ENCODE measurements at regions not wholly inside any gene's neighbourhood (a gene's known extent, or its start where the extent isn't known, plus 50 kb on each side); places are given as distances from the start of the nearest gene placed in this dataset.

DNA sequence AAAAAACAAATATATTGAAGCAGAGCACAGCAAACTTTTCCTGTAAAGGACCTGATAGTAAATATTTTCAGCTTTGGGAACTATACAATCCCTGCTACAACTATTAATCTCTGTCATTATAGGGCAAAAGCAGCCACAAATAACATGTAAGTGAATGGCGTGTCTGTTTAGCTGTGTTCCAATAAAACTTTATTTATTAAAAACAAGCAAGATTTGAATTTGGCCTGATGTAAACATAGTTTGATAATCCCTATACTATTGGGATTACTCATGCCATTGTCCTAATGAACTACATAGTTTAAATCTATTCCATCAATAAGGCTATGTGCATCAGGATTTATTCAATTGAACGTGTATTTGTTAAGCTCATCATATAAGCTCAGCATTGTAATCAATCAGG is 286.8 kb upstream of the CNTN6 start:
- Mint-ChIP-seq H3K27me3 (ENCODE audit: unreplicated experiment) (no peaks in the 10 kb centered on the region), H3K4me3 (ENCODE audit: low read depth, unreplicated experiment) (no peak overlapping the region), H3K27ac (ENCODE audit: unreplicated experiment) (no peak overlapping the region), H3K36me3 (ENCODE audit: insufficient read depth, unreplicated experiment) (no peaks in the 10 kb centered on the region), H3K4me1 (ENCODE audit: low read depth, unreplicated experiment) (no peaks in the 10 kb centered on the region), H3K9me3 (ENCODE audit: low read depth, unreplicated experiment) (peaks cover 2% of the 10 kb centered on the region)
- TF ChIP-seq, protein P1, sequence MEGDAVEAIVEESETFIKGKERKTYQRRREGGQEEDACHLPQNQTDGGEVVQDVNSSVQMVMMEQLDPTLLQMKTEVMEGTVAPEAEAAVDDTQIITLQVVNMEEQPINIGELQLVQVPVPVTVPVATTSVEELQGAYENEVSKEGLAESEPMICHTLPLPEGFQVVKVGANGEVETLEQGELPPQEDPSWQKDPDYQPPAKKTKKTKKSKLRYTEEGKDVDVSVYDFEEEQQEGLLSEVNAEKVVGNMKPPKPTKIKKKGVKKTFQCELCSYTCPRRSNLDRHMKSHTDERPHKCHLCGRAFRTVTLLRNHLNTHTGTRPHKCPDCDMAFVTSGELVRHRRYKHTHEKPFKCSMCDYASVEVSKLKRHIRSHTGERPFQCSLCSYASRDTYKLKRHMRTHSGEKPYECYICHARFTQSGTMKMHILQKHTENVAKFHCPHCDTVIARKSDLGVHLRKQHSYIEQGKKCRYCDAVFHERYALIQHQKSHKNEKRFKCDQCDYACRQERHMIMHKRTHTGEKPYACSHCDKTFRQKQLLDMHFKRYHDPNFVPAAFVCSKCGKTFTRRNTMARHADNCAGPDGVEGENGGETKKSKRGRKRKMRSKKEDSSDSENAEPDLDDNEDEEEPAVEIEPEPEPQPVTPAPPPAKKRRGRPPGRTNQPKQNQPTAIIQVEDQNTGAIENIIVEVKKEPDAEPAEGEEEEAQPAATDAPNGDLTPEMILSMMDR (IDR thresholded peaks at IDR 0.05; ENCODE audit: unreplicated experiment): no peak
- no TSS peak for BruUV-seq (replicated peaks)
- intact Hi-C loops (cut with micrococcal nuclease; ENCODE audit: unreplicated experiment): no loop called here
- CTCF ChIA-PET: no interaction called here
- no peak for DNase-seq

- CTCF ChIA-PET: no interaction called here
- Mint-ChIP-seq H3K27me3 (ENCODE audit: unreplicated experiment) (no peaks in the 10 kb centered on the region), H3K4me3 (ENCODE audit: low read depth, unreplicated experiment) (no peak overlapping the region), H3K4me1 (ENCODE audit: low read depth, unreplicated experiment) (no peaks in the 10 kb centered on the region), H3K9me3 (ENCODE audit: low read depth, unreplicated experiment) (peaks cover 11% of the 10 kb centered on the region), H3K36me3 (ENCODE audit: insufficient read depth, unreplicated experiment) (no peaks in the 10 kb centered on the region), H3K27ac (ENCODE audit: unreplicated experiment) (no peak overlapping the region)
- no TSS peak for BruUV-seq (replicated peaks)
- no peak for DNase-seq
- intact Hi-C loops (cut with micrococcal nuclease; ENCODE audit: unreplicated experiment): no loop called here
- TF ChIP-seq, protein P1 (IDR thresholded peaks at IDR 0.05; ENCODE audit: unreplicated experiment): no peak
These were observed 276.2 kb upstream of the CNTN6 start for GRCh38 chr3:816605-817004.

DNA sequence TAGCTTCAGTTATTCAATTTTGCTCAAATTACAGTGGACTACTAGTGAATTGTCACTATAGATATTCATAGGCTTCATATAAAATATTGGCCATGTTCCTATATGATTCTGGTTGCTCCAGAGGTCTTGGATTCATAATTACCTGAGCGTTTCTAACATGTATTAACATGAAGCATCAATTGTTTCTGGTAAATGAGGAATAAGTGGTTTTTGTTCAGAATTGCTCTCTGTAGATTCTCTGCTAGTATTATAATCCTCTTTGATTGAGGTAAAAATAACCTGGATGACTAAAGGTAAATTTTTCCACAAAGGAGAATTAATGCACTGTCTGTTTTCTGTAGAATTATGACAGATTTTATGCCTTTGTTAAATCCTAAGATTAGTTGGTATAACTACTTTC is 258.1 kb upstream of the CNTN6 start:
- H3K4me1 Mint-ChIP-seq (ENCODE audit: low read depth, unreplicated experiment): peaks cover 21% of the 10 kb centered on the region
- peaks cover 5% of the 10 kb centered on the region for H3K9me3 Mint-ChIP-seq (ENCODE audit: low read depth, unreplicated experiment)
- intact Hi-C loops (cut with micrococcal nuclease; ENCODE audit: unreplicated experiment): no loop called here
- DNase-seq: no peak
- H3K27me3 Mint-ChIP-seq (ENCODE audit: unreplicated experiment): no peaks in the 10 kb centered on the region
- no peaks in the 10 kb centered on the region for H3K36me3 Mint-ChIP-seq (ENCODE audit: insufficient read depth, unreplicated experiment)
- no peak overlapping the region for H3K27ac Mint-ChIP-seq (ENCODE audit: unreplicated experiment)
- H3K4me3 Mint-ChIP-seq (ENCODE audit: low read depth, unreplicated experiment): no peak overlapping the region
- TF ChIP-seq, protein P1 (IDR thresholded peaks at IDR 0.05; ENCODE audit: unreplicated experiment): no peak
- no TSS peak for BruUV-seq (replicated peaks)
- CTCF ChIA-PET: no interaction called here

- CTCF ChIA-PET: no interaction called here
- Mint-ChIP-seq H3K27ac (ENCODE audit: unreplicated experiment) (no peak overlapping the region), H3K4me3 (ENCODE audit: low read depth, unreplicated experiment) (no peak overlapping the region), H3K36me3 (ENCODE audit: insufficient read depth, unreplicated experiment) (no peaks in the 10 kb centered on the region), H3K27me3 (ENCODE audit: unreplicated experiment) (no peaks in the 10 kb centered on the region), H3K9me3 (ENCODE audit: low read depth, unreplicated experiment) (peaks cover 5% of the 10 kb centered on the region), H3K4me1 (ENCODE audit: low read depth, unreplicated experiment) (peaks cover 21% of the 10 kb centered on the region)
- intact Hi-C loops (cut with micrococcal nuclease; ENCODE audit: unreplicated experiment): no loop called here
- no TSS peak for BruUV-seq (replicated peaks)
- no peak for DNase-seq
- TF ChIP-seq, protein P1 (IDR thresholded peaks at IDR 0.05; ENCODE audit: unreplicated experiment): no peak
These were observed 257.7 kb upstream of the CNTN6 start for GRCh38 chr3:835096-835495.
